Activated naive CD4-positive, alpha-beta T cell (primary cell): ENCODE measurements at regions not wholly inside any gene's neighbourhood (a gene's known extent, or its start where the extent isn't known, plus 50 kb on each side); places are given as distances from the start of the nearest gene placed in this dataset.

Experiments used
- DNase-seq, 4 experiments: peaks; one replicate each; lab custom pipeline; 2025; lab: John Stamatoyannopoulos, UW

GRCh38 chr19:29292562-29292961, 79.6 kb upstream of the UQCRFS1 start:
- DNase-seq: no peak

GRCh38 chr19:29293292-29293691, 80.3 kb upstream of the UQCRFS1 start:
- DNase-seq: no peak

DNA sequence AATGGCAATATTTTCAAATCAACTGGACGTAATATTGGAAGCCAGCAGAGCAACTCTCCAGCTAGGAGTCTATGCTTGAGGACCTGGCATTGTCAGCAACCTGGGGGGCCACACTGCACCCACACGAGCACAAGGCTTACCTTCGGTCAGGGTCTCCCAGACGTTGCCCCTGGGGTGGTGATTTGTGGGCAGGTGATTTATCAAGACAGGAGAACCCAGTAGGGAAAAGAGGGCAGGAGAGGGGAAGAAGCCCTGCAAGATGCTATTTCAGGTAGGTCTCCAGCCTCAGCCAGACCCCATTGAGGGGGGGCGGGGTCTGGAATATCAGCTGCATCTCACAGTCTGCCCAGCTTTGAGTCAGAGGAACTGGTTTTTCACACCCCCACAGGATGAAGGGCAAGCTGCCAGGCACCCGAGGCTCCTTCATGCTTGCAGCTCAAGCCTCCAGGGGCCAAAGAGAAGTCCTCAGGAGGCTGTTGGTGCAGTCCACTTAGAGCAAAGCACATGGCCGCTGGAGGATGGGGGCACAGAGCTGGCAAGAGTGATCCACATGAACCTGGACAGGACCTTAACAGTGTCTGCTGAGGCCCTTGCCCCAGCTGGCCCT, 80.9 kb upstream of the UQCRFS1 start:
- DNase-seq: no peak

DNA sequence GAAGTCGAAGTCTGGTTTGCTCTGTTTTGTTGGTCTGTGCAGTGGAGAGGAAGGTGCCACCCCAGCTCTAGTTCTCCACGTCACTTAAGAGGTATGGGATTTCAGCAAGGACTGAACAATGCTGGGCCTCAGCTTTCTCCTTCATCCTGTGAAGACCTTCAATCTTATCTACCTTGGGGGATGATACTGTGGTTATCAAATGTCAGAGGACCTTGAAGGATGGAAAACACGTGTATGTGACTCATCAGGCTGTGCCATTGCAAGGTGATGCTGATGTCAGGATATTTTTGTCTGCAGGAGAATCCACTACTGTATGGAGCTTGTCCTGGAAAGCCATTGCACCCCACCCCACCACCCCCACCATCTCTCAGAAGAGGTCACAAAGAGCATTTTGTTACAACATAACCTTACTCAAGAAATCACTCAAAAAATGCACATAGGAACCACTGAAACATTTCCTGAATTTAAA, 81.4 kb upstream of the UQCRFS1 start:
- no peak for DNase-seq

DNA sequence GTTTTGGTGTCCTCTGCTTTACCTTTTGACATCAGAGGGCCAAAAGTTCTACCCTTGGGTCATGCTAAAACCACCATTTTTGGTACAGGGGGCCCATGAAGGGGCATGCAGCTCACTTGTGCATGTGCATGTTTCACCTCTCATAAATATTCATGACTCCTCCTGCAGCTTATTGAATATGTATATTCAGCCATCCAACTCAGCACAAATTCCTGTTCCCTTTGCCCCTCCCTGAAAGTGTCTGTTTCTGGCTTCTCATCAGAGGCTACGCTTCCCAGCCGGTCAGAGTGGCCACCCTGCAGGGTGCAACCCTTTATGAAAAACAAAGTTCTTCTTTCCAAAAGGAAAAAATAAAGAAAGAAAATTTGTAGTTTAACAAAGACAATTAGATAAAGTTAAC, 82.3 kb upstream of the UQCRFS1 start:
- DNase-seq: no peak

DNA sequence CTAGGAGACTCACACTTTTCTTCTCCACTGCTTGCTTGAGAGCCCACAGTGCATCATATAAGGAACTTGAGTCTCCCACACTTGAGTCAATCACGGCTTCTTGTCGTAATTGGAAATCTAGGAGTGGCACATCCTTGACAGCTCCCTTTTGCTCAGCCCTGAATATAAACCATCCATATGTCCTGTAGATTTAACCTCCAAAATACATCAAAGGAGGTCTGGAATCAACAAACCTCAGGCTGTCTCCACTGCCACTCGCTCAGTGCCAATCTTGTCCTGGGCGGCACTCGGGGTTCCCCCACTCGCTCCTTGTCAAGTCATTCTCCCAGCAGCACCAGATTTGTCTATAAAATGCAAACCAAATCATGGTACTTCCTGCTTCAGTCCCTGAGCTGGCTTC, 84.4 kb upstream of the UQCRFS1 start:
- DNase-seq: no peak

- DNase-seq: no peak
These were observed 86.7 kb upstream of the UQCRFS1 start for GRCh38 chr19:29299416-29300380.

DNA sequence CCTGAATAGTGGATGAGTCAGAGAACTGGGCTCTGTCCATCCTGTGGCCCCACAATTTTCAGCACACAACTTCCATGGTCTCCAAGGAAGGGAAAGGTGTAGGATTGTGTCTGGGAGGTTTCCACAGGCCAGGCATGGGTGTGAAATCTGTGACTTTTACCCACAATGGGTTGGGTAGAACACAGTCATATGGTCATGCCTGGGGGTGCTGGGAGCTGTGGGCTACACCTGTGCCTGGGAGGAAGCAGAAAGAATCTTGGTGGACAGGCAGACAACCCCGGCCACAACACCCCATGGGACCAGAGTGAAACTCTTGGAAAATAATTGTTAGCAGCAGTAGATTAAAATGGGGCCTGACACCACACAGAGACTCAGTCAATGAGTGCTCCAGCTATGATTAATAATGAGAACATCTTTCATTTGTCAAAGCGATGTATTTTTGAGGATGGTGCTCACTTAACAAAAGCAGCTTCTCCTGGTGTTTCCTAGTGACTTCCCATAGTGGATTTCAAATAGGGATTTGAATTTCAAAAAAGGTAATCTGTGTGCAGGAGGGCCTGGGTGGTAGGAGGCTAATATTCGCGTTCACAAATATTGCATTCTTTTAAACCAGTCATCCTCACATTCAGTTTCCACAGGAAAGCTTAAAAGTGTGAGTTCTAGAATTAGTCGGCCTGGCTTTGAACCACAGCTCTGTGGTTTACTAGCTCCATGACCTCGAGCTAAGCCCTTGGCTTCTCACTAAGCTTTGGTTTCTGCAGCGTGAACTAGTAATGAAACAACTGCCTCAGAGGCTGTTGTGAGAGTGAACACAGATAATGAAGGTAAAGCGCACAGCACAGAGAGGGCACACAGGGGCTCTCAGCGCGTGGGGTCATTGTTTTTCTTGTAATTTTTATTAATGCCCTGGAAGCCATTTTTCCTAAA, 89.3 kb upstream of the UQCRFS1 start:
- DNase-seq: no peak

DNA sequence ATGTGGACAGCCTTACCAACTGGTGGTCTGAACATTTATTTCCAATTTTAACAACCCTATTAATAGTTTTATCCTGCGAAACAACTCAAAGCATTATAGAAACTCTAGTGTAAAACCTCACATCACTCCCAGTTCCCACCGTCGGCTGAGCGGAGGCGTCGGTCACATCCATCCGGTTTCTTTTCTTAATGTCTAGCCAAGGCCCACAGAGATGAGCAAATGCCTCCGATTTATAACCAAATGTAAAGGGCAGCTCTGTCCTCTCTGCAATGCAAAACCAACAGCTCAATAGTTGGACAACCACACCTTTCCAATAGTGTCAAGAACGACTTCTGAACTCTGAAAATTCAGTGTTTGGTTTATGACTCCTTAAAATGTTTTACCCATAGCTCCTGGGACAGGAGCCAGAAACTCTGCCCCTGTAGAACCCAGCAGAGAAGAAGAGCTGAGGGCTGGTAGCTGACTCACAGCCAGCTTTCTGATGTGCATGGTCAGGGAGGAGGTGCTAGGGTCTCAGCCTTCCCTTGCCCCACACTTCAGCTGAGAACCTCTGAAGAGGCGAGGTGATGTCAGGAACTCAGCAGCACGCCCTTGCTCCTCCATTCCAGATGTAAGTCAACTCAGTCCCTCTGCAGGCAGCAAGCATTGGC, 90.2 kb upstream of the UQCRFS1 start:
- DNase-seq: no peak

DNA sequence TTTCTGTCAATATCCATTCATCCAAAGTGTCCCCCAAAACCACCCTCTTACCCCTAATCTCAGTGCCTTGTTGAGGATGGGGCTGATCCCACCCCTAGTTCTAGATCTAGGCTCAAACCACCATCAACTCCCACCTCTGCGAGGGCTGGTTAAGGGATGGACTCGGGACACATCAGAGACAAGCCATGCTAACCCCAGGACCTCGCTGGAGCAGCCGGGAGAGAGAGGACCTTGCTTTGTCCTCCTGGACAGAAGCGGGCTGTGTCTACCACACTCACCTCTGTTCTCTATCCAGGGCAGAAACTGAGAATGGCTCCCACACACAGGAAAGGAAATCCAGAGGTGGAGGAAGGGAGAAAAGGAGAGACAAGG, 90.8 kb upstream of the UQCRFS1 start:
- DNase-seq: no peak

DNA sequence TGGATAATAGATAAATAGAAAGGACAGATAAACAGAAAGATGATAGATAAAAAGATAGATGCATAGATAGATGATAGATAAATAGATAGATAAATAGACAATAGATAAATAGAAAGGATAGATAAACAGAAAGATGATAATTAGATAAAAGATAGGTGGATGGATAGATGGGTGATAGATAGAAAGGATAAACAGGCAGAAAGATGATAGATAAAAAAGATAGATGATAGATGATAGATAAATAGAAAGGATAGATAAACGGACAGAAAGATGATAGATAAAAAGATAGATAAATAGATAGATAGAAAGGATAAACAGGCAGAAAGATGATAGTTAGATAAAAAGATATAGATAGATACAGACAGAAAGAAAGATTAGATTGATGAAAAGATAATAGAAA, 92.3 kb upstream of the UQCRFS1 start:
- DNase-seq: no peak

- DNase-seq: no peak
These were observed 96.1 kb upstream of the UQCRFS1 start for GRCh38 chr19:29308977-29309590.

DNA sequence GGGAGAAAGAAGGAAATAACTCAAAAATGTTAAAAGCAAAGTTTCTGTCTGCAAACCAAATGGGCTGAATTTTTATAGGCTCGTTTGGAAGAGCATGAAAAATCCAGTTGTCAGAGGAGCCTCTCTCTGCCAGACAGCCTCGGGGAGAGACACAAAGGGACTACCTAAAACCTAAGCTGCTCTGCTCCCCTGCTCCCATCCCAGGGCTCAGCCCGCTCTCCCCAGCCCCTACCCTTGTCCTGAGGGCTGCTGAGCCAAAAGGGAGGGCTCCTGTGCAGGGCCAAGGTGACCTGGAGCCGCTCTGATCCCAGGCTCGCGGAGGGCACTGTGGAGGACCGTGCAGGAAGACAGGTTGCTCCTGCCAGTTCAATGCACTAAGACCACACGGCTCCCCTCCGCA, 96.7 kb upstream of the UQCRFS1 start:
- DNase-seq: no peak

GRCh38 chr19:29311191-29311790, 98.3 kb upstream of the UQCRFS1 start:
- DNase-seq: no peak

DNA sequence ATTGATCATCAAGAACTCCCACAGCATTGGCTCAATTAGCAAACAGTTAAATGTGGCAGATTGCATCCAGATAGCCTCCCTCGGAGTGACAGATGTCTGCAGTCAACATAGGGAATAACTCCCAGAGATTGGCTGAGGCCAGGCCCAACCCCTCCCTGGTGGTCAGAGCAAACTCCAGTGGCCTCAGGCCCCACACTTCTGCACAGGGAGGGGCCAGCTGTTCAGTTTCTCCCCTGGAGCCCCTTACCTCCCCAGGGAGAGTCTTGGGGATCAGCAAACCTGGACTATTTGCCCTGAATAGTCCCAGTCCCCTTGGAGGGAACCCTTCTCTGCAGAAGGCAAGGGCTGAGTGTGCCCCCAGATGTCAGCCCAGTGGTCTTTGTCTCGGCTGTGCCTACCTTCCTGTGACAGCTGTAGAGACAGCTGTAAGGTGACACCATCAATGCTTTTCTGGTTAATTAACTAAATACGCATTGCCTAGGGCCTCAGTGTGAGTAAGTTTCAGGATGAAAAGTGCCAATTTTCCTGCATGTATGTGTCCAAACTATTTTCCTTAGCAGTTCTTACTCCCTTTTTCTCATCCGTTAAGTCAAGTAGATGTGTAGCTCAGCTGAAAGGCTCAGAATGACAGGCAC, 102.7 kb upstream of the UQCRFS1 start:
- DNase-seq: no peak

GRCh38 chr19:29318581-29318980, 105.6 kb upstream of the UQCRFS1 start:
- no peak for DNase-seq

GRCh38 chr19:29320086-29320485, 107.1 kb upstream of the UQCRFS1 start:
- DNase-seq: no peak

DNA sequence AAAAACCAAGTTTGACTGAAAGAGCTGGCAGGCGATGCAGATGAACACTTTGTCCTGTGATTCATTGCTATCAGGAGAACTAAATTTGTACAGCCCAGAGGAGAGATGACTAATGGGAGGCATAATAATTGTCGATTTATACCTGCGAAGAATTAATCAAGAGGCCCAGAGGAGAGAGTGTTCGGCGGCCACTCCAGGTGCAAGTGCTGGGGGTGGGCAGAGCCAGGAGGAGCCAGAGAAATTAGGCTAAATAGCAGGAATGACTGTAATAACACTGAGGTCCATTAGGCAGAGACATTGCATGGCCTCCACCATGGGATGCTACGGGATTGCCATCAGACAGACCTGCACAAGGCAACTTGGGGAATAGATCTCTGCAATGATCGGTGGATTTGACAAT, 107.7 kb upstream of the UQCRFS1 start:
- no peak for DNase-seq

- DNase-seq: no peak
These were observed 108.2 kb upstream of the UQCRFS1 start for GRCh38 chr19:29321116-29321515.

- no peak for DNase-seq
These were observed 110.1 kb upstream of the UQCRFS1 start for GRCh38 chr19:29323021-29323430.
